H1 (cell line): ENCODE measurements at regions not wholly inside any gene's neighbourhood (a gene's known extent, or its start where the extent isn't known, plus 50 kb on each side); places are given as distances from the start of the nearest gene placed in this dataset.

Experiments used
- CTCF ChIA-PET: fragments of 300-600 bp; sonication (Branson Sonifier 250); formaldehyde crosslinking; loops from one replicate; lab custom pipeline; 2021; ENCODE audit not compliant: partially characterized antibody; lab: Charles Lee
- POLR2A ChIA-PET: fragments of 300-600 bp; sonication (Branson Sonifier 250); formaldehyde crosslinking; loops from one replicate; lab custom pipeline; 2021; ENCODE audit warnings: inconsistent platforms; ENCODE audit not compliant: partially characterized antibody; lab: Charles Lee
- DNase-seq, 2 experiments: peaks; one replicate each; pipeline versions ENCODE4 v3.0.0 to v3.0.0-alpha.2; 2010 to 2022; ENCODE audit warnings: low spot score in 2 of 2, low read depth in 1 of 2, mixed read lengths in 1 of 2
- FAIRE-seq: peaks from 2 replicates; lab custom pipeline; 2011; peaks lifted over from hg19 to GRCh38; lab: Jason Lieb, UNC
- H2AFZ ChIP-seq: 2 replicates; pipeline ENCODE4 v1.8.1; 2012; ENCODE audit warnings: low read length, inconsistent platforms
- H2AK5ac ChIP-seq: 2 replicates; pipeline ENCODE4 v1.6.1; 2013; ENCODE audit warnings: low read depth, low read length
- H2BK120ac ChIP-seq: replicated peaks from 2 replicates; pipeline ENCODE3; 2013; ENCODE audit warnings: low read depth, low read length, inconsistent platforms
- H2BK12ac ChIP-seq: 2 replicates; pipeline ENCODE4 v1.6.1; 2013; ENCODE audit warnings: low read depth, low read length
- H2BK15ac ChIP-seq: 2 replicates; pipeline ENCODE4 v1.6.1; 2013; ENCODE audit warnings: low read length
- H2BK20ac ChIP-seq: 2 replicates; pipeline ENCODE4 v1.6.1; 2013; ENCODE audit warnings: low read length
- H2BK5ac ChIP-seq: 2 replicates; pipeline ENCODE4 v1.6.1; 2013; ENCODE audit warnings: low read depth, low read length
- H3K14ac ChIP-seq: 2 replicates; pipeline ENCODE4 v1.6.1; 2013; ENCODE audit warnings: inconsistent platforms; ENCODE audit not compliant: insufficient read length
- H3K18ac ChIP-seq: 2 replicates; pipeline ENCODE4 v1.6.1; 2013; ENCODE audit warnings: low read length; ENCODE audit errors: extremely low read depth
- H3K23ac ChIP-seq: 2 replicates; pipeline ENCODE4 v1.6.1; 2013; ENCODE audit warnings: inconsistent platforms; ENCODE audit not compliant: insufficient read length
- H3K23me2 ChIP-seq: 2 replicates; pipeline ENCODE4 v1.6.1; 2013; ENCODE audit warnings: low read depth, low read length
- H3K27ac ChIP-seq: 2 replicates; pipeline ENCODE4 v1.6.1; 2011; ENCODE audit warnings: low read depth, low read length, inconsistent platforms
- H3K27me3 ChIP-seq, 4 experiments: replicated peaks in 1 of 4; 1 replicate in 1 of 4; 2 replicates in 3 of 4; pipeline versions ENCODE4 v1.6.1 to v1.8.1; 2011 to 2013; ENCODE audit warnings: low read length in 3 of 4, mild to moderate bottlenecking in 3 of 4, inconsistent platforms in 2 of 4, mixed read lengths in 2 of 4, moderate library complexity in 1 of 4; ENCODE audit not compliant: control insufficient read depth in 3 of 4, insufficient read depth in 3 of 4; ENCODE audit errors: extremely low read depth in 1 of 4
- H3K36me3 ChIP-seq, 4 experiments: 2 replicates each; pipeline versions ENCODE4 v1.6.1 to v1.8.1; 2011 to 2013; ENCODE audit warnings: mild to moderate bottlenecking in 4 of 4, low read length in 3 of 4, moderate library complexity in 2 of 4, control low read depth in 1 of 4, inconsistent platforms in 1 of 4; ENCODE audit not compliant: insufficient read depth in 4 of 4, control insufficient read depth in 2 of 4
- H3K4ac ChIP-seq: replicated peaks from 2 replicates; pipeline ENCODE3; 2013; ENCODE audit warnings: low read length, low read depth, mixed read lengths, inconsistent platforms; ENCODE audit not compliant: insufficient read length
- H3K4me1 ChIP-seq, 4 experiments: replicated peaks in 1 of 4; 1 replicate in 1 of 4; 2 replicates in 3 of 4; pipeline versions ENCODE4 v1.6.1 to v1.8.1; 2011 to 2013; ENCODE audit warnings: low read length in 3 of 4, inconsistent platforms in 2 of 4, mixed read lengths in 1 of 4; ENCODE audit not compliant: insufficient read depth in 4 of 4, control insufficient read depth in 3 of 4
- H3K4me2 ChIP-seq, 2 experiments: 2 replicates each; pipeline versions ENCODE4 v1.6.1 to v1.8.1; 2011 to 2013; ENCODE audit warnings: low read depth in 2 of 2, low read length in 2 of 2, control low read depth in 1 of 2, inconsistent platforms in 1 of 2, mild to moderate bottlenecking in 1 of 2; ENCODE audit not compliant: insufficient read depth in 1 of 2
- H3K4me3 ChIP-seq, 4 experiments: fragments of 200-600, 300-600 bp in 1 of 4; sonication (generic), shearing (Covaris generic), sonication (Bioruptor Twin) in 1 of 4; 2 replicates each; pipeline versions ENCODE4 v1.5.1 to v1.8.1; 2011 to 2016; ENCODE audit warnings: low read length in 4 of 4, low read depth in 3 of 4, control low read depth in 2 of 4, inconsistent platforms in 2 of 4, mild to moderate bottlenecking in 2 of 4, mixed read lengths in 1 of 4, moderate library complexity in 1 of 4; ENCODE audit not compliant: insufficient read depth in 2 of 4; ENCODE audit errors: extremely low read depth in 1 of 4
- H3K56ac ChIP-seq: replicated peaks from 2 replicates; pipeline ENCODE3; 2013; ENCODE audit warnings: low read depth, mild to moderate bottlenecking, mixed read lengths, low read length, inconsistent platforms; ENCODE audit not compliant: insufficient read length
- H3K79me1 ChIP-seq: 2 replicates; pipeline ENCODE4 v1.6.1; 2013; ENCODE audit warnings: low read depth, low read length, control low read depth
- H3K79me2 ChIP-seq, 2 experiments: 2 replicates each; pipeline versions ENCODE4 v1.6.1 to v1.8.1; 2012 to 2013; ENCODE audit warnings: low read length in 2 of 2, mild to moderate bottlenecking in 2 of 2, inconsistent platforms in 1 of 2; ENCODE audit not compliant: insufficient read depth in 2 of 2, control insufficient read depth in 1 of 2
- H3K9ac ChIP-seq, 4 experiments: replicated peaks in 1 of 4; 1 replicate in 1 of 4; 2 replicates in 3 of 4; pipeline versions ENCODE4 v1.6.1 to v1.8.1; 2011 to 2013; ENCODE audit warnings: low read depth in 3 of 4, low read length in 3 of 4, control low read depth in 2 of 4, mild to moderate bottlenecking in 2 of 4, moderate library complexity in 2 of 4, inconsistent platforms in 1 of 4; ENCODE audit errors: extremely low read depth in 1 of 4
- H3K9me3 ChIP-seq, 2 experiments: 2 replicates each; pipeline versions ENCODE4 v1.6.1 to v1.8.1; 2012 to 2013; ENCODE audit warnings: mild to moderate bottlenecking in 2 of 2, moderate library complexity in 2 of 2, control low read depth in 1 of 2, inconsistent platforms in 1 of 2, low read depth in 1 of 2, low read length in 1 of 2, mixed read lengths in 1 of 2; ENCODE audit not compliant: insufficient read depth in 2 of 2
- H4K20me1 ChIP-seq, 2 experiments: replicated peaks in 1 of 2; 2 replicates each; pipeline versions ENCODE3 to v1.8.1; 2011 to 2013; ENCODE audit warnings: inconsistent platforms in 2 of 2, low read length in 2 of 2, mild to moderate bottlenecking in 1 of 2; ENCODE audit not compliant: insufficient read depth in 2 of 2, control insufficient read depth in 1 of 2
- H4K5ac ChIP-seq: 2 replicates; pipeline ENCODE4 v1.6.1; 2013; ENCODE audit warnings: low read length, low read depth, mixed read lengths, inconsistent platforms; ENCODE audit not compliant: insufficient read length
- H4K8ac ChIP-seq: 2 replicates; pipeline ENCODE4 v1.8.0; 2013; ENCODE audit warnings: mild to moderate bottlenecking, moderate library complexity, low read length, inconsistent platforms; ENCODE audit not compliant: insufficient read depth; ENCODE audit errors: extremely low read depth
- H4K91ac ChIP-seq: replicated peaks from 2 replicates; pipeline ENCODE3; 2013; ENCODE audit warnings: low read length, mixed read lengths, inconsistent platforms; ENCODE audit not compliant: insufficient read length
- CEBPB ChIP-seq: IDR thresholded peaks from 2 replicates; pipeline ENCODE4 v1.6.1; 2012; ENCODE audit warnings: low read depth, low read length
- EZH2 ChIP-seq: fragments of 200-600 bp; sonication (generic); IDR thresholded peaks from 2 replicates; pipeline ENCODE4 v1.7.1; 2012; ENCODE audit warnings: low read depth, mild to moderate bottlenecking, moderate library complexity, low read length, inconsistent platforms; ENCODE audit not compliant: severe bottlenecking
- FOSL1 ChIP-seq: IDR thresholded peaks from 2 replicates; pipeline ENCODE4 v1.6.1; 2011; ENCODE audit warnings: mild to moderate bottlenecking, low read depth, low read length, moderate library complexity; ENCODE audit not compliant: insufficient read depth
- GABPA ChIP-seq: IDR thresholded peaks from 2 replicates; pipeline ENCODE4 v1.6.1; 2011; ENCODE audit warnings: mild to moderate bottlenecking, low read length, moderate library complexity, borderline replicate concordance; ENCODE audit not compliant: insufficient read depth
- JUND ChIP-seq: IDR thresholded peaks from 2 replicates; pipeline ENCODE4 v1.6.1; 2011; ENCODE audit warnings: mild to moderate bottlenecking, improper control_type of control experiment, low read length
- POLR2AphosphoS5 ChIP-seq: IDR thresholded peaks from 2 replicates; pipeline ENCODE4 v1.6.1; 2011; ENCODE audit warnings: low read depth, low read length
- RNF2 ChIP-seq: fragments of 200-900, 300-1000 bp; sonication (generic); IDR thresholded peaks from 2 replicates; pipeline ENCODE4 v1.7.1; 2016; ENCODE audit warnings: borderline replicate concordance, low read depth, mild to moderate bottlenecking, antibody characterized with exemption, low read length; ENCODE audit not compliant: poor library complexity, severe bottlenecking; ENCODE audit errors: missing control alignments
- TAF7 ChIP-seq: optimal IDR thresholded peaks from 2 replicates; pipeline ENCODE3; 2011; ENCODE audit warnings: low read depth, mild to moderate bottlenecking, inconsistent platforms, low read length, moderate library complexity, borderline replicate concordance
- WGBS, 2 experiments: shearing (Covaris generic) in 1 of 2; methylation state at CpG; one replicate each; pipeline versions ENCODE4 v1.1.6 to v1.1.7; 2013 to 2015; ENCODE audit warnings: low lambda C conversion rate in 2 of 2, mixed read lengths in 2 of 2, inconsistent platforms in 1 of 2, low coverage in 1 of 2, missing lambda C conversion rate in 1 of 2; ENCODE audit not compliant: insufficient replicate concordance in 2 of 2, insufficient coverage in 1 of 2, insufficient read length in 1 of 2; ENCODE audit errors: extremely low coverage in 1 of 2, missing lambda C conversion rate in 1 of 2; 5-methylcytosine and 5-hydroxymethylcytosine counted together

DNA sequence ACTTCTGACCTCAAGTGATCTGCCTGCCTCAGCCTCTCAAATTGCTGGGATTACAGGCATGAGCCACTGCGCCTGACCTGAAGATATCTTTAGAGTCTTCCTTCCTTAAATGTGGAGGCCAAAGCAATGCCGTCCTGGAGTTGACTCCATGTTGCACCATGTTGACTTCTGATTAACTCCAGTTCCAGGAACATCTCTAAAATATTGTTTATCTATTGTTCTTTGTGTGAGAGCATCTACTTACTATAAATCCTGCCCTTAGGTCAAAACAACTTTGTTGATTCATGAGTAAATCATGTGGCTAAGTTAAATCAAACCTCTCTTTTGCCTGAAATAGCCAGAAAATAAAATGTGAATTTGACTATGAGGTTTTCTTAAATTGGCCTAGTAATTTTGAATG, 56.6 kb upstream of the CAPRIN1 start:
- Histone ChIP-seq H3K27me3 (peaks cover 0 to 8% (median 6%) of the 10 kb centered on the region in 4 experiments; a peak in 4 of 7 replicates), H3K18ac (no peak overlapping the region), H2BK15ac (no peak overlapping the region), H3K14ac (no peak overlapping the region), H2BK5ac (no peak overlapping the region), H3K56ac (no peak overlapping the region)
- 90% methylated on average over 2 of the region's 2 CpGs; no CpG with 5 or more reads in 1 of the 2 experiments for WGBS, 2 experiments
- DNase-seq: no peak
- TF ChIP-seq TAF7 (no peak), RNF2 (no peak), POLR2AphosphoS5 (no peak), FOSL1 (no peak), JUND (no peak), GABPA (no peak), CEBPB (no peak), EZH2 (no peak)
- TF ChIP-seq, all 59 proteins: peak for 0
- H3K4me1 ChIP-seq: peaks cover 0 to 2% (median 0%) of the 10 kb centered on the region in 4 experiments; a peak in 1 of 7 replicates
- no peaks in the 10 kb centered on the region for H3K36me3 ChIP-seq
- no peak for FAIRE-seq
- H2BK12ac ChIP-seq: no peak overlapping the region
- no peak overlapping the region for H2AK5ac ChIP-seq
- no peak overlapping the region for H3K9ac ChIP-seq
- no peak overlapping the region for H3K27ac ChIP-seq
- H3K23me2 ChIP-seq: no peaks in the 10 kb centered on the region
- no peak overlapping the region for H3K4ac ChIP-seq
- no peak overlapping the region for H4K8ac ChIP-seq
- H3K79me1 ChIP-seq: no peaks in the 10 kb centered on the region
- no peak overlapping the region for H4K5ac ChIP-seq
- H4K91ac ChIP-seq: no peak overlapping the region
- no peaks in the 10 kb centered on the region for H3K79me2 ChIP-seq
- CTCF ChIA-PET: no interaction called here
- no peaks in the 10 kb centered on the region for H4K20me1 ChIP-seq
- H2AFZ ChIP-seq: no peak overlapping the region
- no peak overlapping the region for H3K23ac ChIP-seq
- no peak overlapping the region for H2BK20ac ChIP-seq
- H3K4me2 ChIP-seq: no peak overlapping the region
- no peaks in the 10 kb centered on the region for H3K9me3 ChIP-seq
- H3K4me3 ChIP-seq: no peak overlapping the region
- POLR2A ChIA-PET: no interaction called here
- no peak overlapping the region for H2BK120ac ChIP-seq
